NCI-H345 (cell line): ENCODE measurements at regions not wholly inside any gene's neighbourhood (a gene's known extent, or its start where the extent isn't known, plus 50 kb on each side); places are given as distances from the start of the nearest gene placed in this dataset.
A peak's percentile ranks its signal among the peaks of the same experiment; 100 is the strongest.

Experiments
- DNase-seq: peaks from one replicate; lab custom pipeline; 2025; lab: John Stamatoyannopoulos, UW

GRCh38 chr12:3336606-3337311 is 154.2 kb upstream of the PRMT8 start:
- peak; percentile 63 for DNase-seq

GRCh38 chr12:3337944-3338343 is 153.1 kb upstream of the PRMT8 start:
- no peak for DNase-seq

- no peak for DNase-seq
Measured at GRCh38 chr12:3339221-3339620, 151.8 kb upstream of the PRMT8 start.

- DNase-seq = peak; percentile 58
Measured at GRCh38 chr12:3341594-3341993, 149.4 kb upstream of the PRMT8 start.

GRCh38 chr12:3342051-3342450 is 149.0 kb upstream of the PRMT8 start:
- DNase-seq = peak; percentile 63

- no peak for DNase-seq
Measured at GRCh38 chr12:3348055-3348454, 142.9 kb upstream of the PRMT8 start.

GRCh38 chr12:3350432-3350831 is 140.6 kb upstream of the PRMT8 start:
- no peak for DNase-seq

- DNase-seq = no peak
Measured at GRCh38 chr12:3351731-3352130, 139.3 kb upstream of the PRMT8 start.

- DNase-seq = no peak
Measured at GRCh38 chr12:3352230-3352629, 138.8 kb upstream of the PRMT8 start.

- DNase-seq = no peak
Measured at GRCh38 chr12:3353621-3354020, 137.4 kb upstream of the PRMT8 start.

- no peak for DNase-seq
Measured at GRCh38 chr12:3354586-3354985, 136.4 kb upstream of the PRMT8 start.

GRCh38 chr12:3355378-3355900 is 135.6 kb upstream of the PRMT8 start:
- DNase-seq = no peak

GRCh38 chr12:3357950-3358525 is 133.0 kb upstream of the PRMT8 start:
- no peak for DNase-seq

GRCh38 chr12:3359478-3359877 is 131.5 kb upstream of the PRMT8 start:
- DNase-seq = no peak

- no peak for DNase-seq
Measured at GRCh38 chr12:3361146-3361545, 129.9 kb upstream of the PRMT8 start.

- peak; percentile 85 for DNase-seq
Measured at GRCh38 chr12:3362737-3363136, 128.3 kb upstream of the PRMT8 start.

- DNase-seq = no peak
Measured at GRCh38 chr12:3363608-3364007, 127.4 kb upstream of the PRMT8 start.

GRCh38 chr12:3364226-3364625 is 126.8 kb upstream of the PRMT8 start:
- DNase-seq = no peak

GRCh38 chr12:3364661-3365462 is 126.1 kb upstream of the PRMT8 start:
- DNase-seq = no peak

GRCh38 chr12:3365463-3366411 is 125.3 kb upstream of the PRMT8 start:
- peak; percentile 34 for DNase-seq

- DNase-seq = no peak
Measured at GRCh38 chr12:3366451-3367110, 124.4 kb upstream of the PRMT8 start.
